ENCODE measurements at regions not wholly inside any gene's neighbourhood (a gene's known extent, or its start where the extent isn't known, plus 50 kb on each side); places are given as distances from the start of the nearest gene placed in this dataset.

GRCh38 chr13:109599901-109600657 lies 186.3 kb downstream of the IRS2 start:
- no peak overlapping the region for H3K4me3 Mint-ChIP-seq
- H3K27ac ChIP-seq (ENCODE audit: low read depth, low read length): no peak overlapping the region
- CTCF ChIA-PET (ENCODE audit: partially characterized antibody): interaction anchor here (3.4 kb wide), 1 partner anchor 10 kb away, joined by 10 read pairs; no protein-coding TSS in a partner anchor
- POLR2A ChIA-PET (ENCODE audit: partially characterized antibody): no interaction called here
- no peaks in the 10 kb centered on the region for H3K27me3 ChIP-seq (ENCODE audit: insufficient read depth, low read length)
- peaks cover 0 to 12% of the 10 kb centered on the region in 2 donors for H3K27me3 Mint-ChIP-seq
- no peaks in the 10 kb centered on the region for H3K36me3 Mint-ChIP-seq
- no peak overlapping the region for H3K4me3 ChIP-seq (ENCODE audit: low read length in 2 of 2)
- H3K27ac Mint-ChIP-seq: no peak overlapping the region
- H3K9me3 Mint-ChIP-seq: peaks cover 0 to 3% (median 0%) of the 10 kb centered on the region in 8 donors
- intact Hi-C loops (cut with micrococcal nuclease): no loop called here
- DNase-seq: no peak
- H3K4me1 ChIP-seq (ENCODE audit: insufficient read depth, low read length): no peaks in the 10 kb centered on the region
- no peaks in the 10 kb centered on the region for H3K9me3 ChIP-seq (ENCODE audit: control insufficient read depth in 1 of 2, low read length in 2 of 2)
- no peaks in the 10 kb centered on the region for H3K36me3 ChIP-seq (ENCODE audit: insufficient read depth, low read length)
- no peaks in the 10 kb centered on the region for H3K4me1 Mint-ChIP-seq

GRCh38 chr13:109595471-109595870 lies 190.9 kb downstream of the IRS2 start:
- Histone ChIP-seq H3K4me3 (ENCODE audit: low read length in 2 of 2) (no peak overlapping the region), H3K27ac (ENCODE audit: low read depth, low read length) (no peak overlapping the region), H3K36me3 (ENCODE audit: insufficient read depth, low read length) (no peaks in the 10 kb centered on the region), H3K9me3 (ENCODE audit: control insufficient read depth in 1 of 2, low read length in 2 of 2) (no peaks in the 10 kb centered on the region), H3K4me1 (ENCODE audit: insufficient read depth, low read length) (no peaks in the 10 kb centered on the region), H3K27me3 (ENCODE audit: insufficient read depth, low read length) (no peaks in the 10 kb centered on the region)
- no peaks in the 10 kb centered on the region for H3K9me3 Mint-ChIP-seq
- no peak for DNase-seq
- no peak overlapping the region for H3K27ac Mint-ChIP-seq
- POLR2A ChIA-PET (ENCODE audit: partially characterized antibody): no interaction called here
- H3K4me1 Mint-ChIP-seq: no peaks in the 10 kb centered on the region
- H3K36me3 Mint-ChIP-seq: no peaks in the 10 kb centered on the region
- intact Hi-C loops (cut with micrococcal nuclease): no loop called here
- H3K4me3 Mint-ChIP-seq: no peak overlapping the region
- CTCF ChIA-PET (ENCODE audit: partially characterized antibody): interaction anchor here (0.7 kb wide), 1 partner anchor 15 kb away, joined by 3 read pairs; no protein-coding TSS in a partner anchor
- H3K27me3 Mint-ChIP-seq: peaks cover 2 to 10% of the 10 kb centered on the region in 2 donors

- ChIA-PET CTCF (ENCODE audit: partially characterized antibody) (no interaction called here), POLR2A (ENCODE audit: partially characterized antibody) (no interaction called here)
- no peaks in the 10 kb centered on the region for H3K9me3 Mint-ChIP-seq
- Histone ChIP-seq H3K9me3 (ENCODE audit: control insufficient read depth in 1 of 2, low read length in 2 of 2) (no peaks in the 10 kb centered on the region), H3K4me3 (ENCODE audit: low read length in 2 of 2) (no peak overlapping the region), H3K4me1 (ENCODE audit: insufficient read depth, low read length) (no peaks in the 10 kb centered on the region), H3K27ac (ENCODE audit: low read depth, low read length) (no peak overlapping the region), H3K36me3 (ENCODE audit: insufficient read depth, low read length) (no peaks in the 10 kb centered on the region), H3K27me3 (ENCODE audit: insufficient read depth, low read length) (no peaks in the 10 kb centered on the region)
- peaks cover 8 to 10% of the 10 kb centered on the region in 2 donors for H3K27me3 Mint-ChIP-seq
- H3K4me3 Mint-ChIP-seq: no peak overlapping the region
- no peak overlapping the region for H3K27ac Mint-ChIP-seq
- H3K36me3 Mint-ChIP-seq: no peaks in the 10 kb centered on the region
- DNase-seq: no peak
- intact Hi-C loops (cut with micrococcal nuclease): no loop called here
- no peaks in the 10 kb centered on the region for H3K4me1 Mint-ChIP-seq
Measured at GRCh38 chr13:109593230-109593629, 193.2 kb downstream of the IRS2 start.

- intact Hi-C loops (cut with micrococcal nuclease): no loop called here
- Histone ChIP-seq H3K4me1 (ENCODE audit: insufficient read depth, low read length) (no peaks in the 10 kb centered on the region), H3K27ac (ENCODE audit: low read depth, low read length) (no peak overlapping the region), H3K9me3 (ENCODE audit: control insufficient read depth in 1 of 2, low read length in 2 of 2) (no peaks in the 10 kb centered on the region), H3K4me3 (ENCODE audit: low read length in 2 of 2) (no peak overlapping the region), H3K27me3 (ENCODE audit: insufficient read depth, low read length) (no peaks in the 10 kb centered on the region), H3K36me3 (ENCODE audit: insufficient read depth, low read length) (no peaks in the 10 kb centered on the region)
- Mint-ChIP-seq H3K9me3 (no peaks in the 10 kb centered on the region), H3K36me3 (no peaks in the 10 kb centered on the region), H3K27me3 (peaks cover 6 to 8% of the 10 kb centered on the region in 2 donors), H3K4me1 (no peaks in the 10 kb centered on the region), H3K27ac (no peak overlapping the region), H3K4me3 (no peak overlapping the region)
- POLR2A ChIA-PET (ENCODE audit: partially characterized antibody): no interaction called here
- DNase-seq: no peak
- CTCF ChIA-PET (ENCODE audit: partially characterized antibody): no interaction called here
Measured at GRCh38 chr13:109592770-109593169, 193.6 kb downstream of the IRS2 start.

GRCh38 chr13:109587689-109588088 lies 198.7 kb downstream of the IRS2 start:
- no peak for DNase-seq
- POLR2A ChIA-PET (ENCODE audit: partially characterized antibody): no interaction called here
- Histone ChIP-seq H3K4me1 (ENCODE audit: insufficient read depth, low read length) (no peaks in the 10 kb centered on the region), H3K27ac (ENCODE audit: low read depth, low read length) (no peak overlapping the region), H3K4me3 (ENCODE audit: low read length in 2 of 2) (no peak overlapping the region), H3K36me3 (ENCODE audit: insufficient read depth, low read length) (no peaks in the 10 kb centered on the region), H3K9me3 (ENCODE audit: control insufficient read depth in 1 of 2, low read length in 2 of 2) (no peaks in the 10 kb centered on the region), H3K27me3 (ENCODE audit: insufficient read depth, low read length) (no peaks in the 10 kb centered on the region)
- Mint-ChIP-seq H3K4me1 (no peaks in the 10 kb centered on the region), H3K27me3 (peaks cover 4 to 10% of the 10 kb centered on the region in 2 donors), H3K36me3 (no peaks in the 10 kb centered on the region), H3K27ac (no peak overlapping the region), H3K4me3 (no peak overlapping the region), H3K9me3 (no peaks in the 10 kb centered on the region)
- intact Hi-C loops (cut with micrococcal nuclease): no loop called here
- CTCF ChIA-PET (ENCODE audit: partially characterized antibody): no interaction called here

- Histone ChIP-seq H3K36me3 (ENCODE audit: insufficient read depth, low read length) (no peaks in the 10 kb centered on the region), H3K9me3 (ENCODE audit: control insufficient read depth in 1 of 2, low read length in 2 of 2) (no peaks in the 10 kb centered on the region), H3K4me1 (ENCODE audit: insufficient read depth, low read length) (no peaks in the 10 kb centered on the region), H3K27ac (ENCODE audit: low read depth, low read length) (no peak overlapping the region), H3K4me3 (ENCODE audit: low read length in 2 of 2) (no peak overlapping the region), H3K27me3 (ENCODE audit: insufficient read depth, low read length) (no peaks in the 10 kb centered on the region)
- ChIA-PET POLR2A (ENCODE audit: partially characterized antibody) (no interaction called here), CTCF (ENCODE audit: partially characterized antibody) (no interaction called here)
- intact Hi-C loops (cut with micrococcal nuclease): no loop called here
- Mint-ChIP-seq H3K36me3 (no peaks in the 10 kb centered on the region), H3K27me3 (peaks cover 5 to 11% of the 10 kb centered on the region in 2 donors), H3K27ac (no peak overlapping the region), H3K9me3 (peaks cover 0 to 2% (median 0%) of the 10 kb centered on the region in 8 donors), H3K4me3 (no peak overlapping the region), H3K4me1 (no peaks in the 10 kb centered on the region)
- DNase-seq: no peak
Measured at GRCh38 chr13:109586509-109587346, 199.7 kb downstream of the IRS2 start.

- CTCF ChIA-PET (ENCODE audit: partially characterized antibody): no interaction called here
- no peak overlapping the region for H3K27ac Mint-ChIP-seq
- no peak overlapping the region for H3K4me3 Mint-ChIP-seq
Measured at GRCh38 chr13:109584844-109585361, 201.5 kb downstream of the IRS2 start.

More at GRCh38 chr13:109584844-109585361, 201.5 kb downstream of the IRS2 start:
- H3K9me3 ChIP-seq (ENCODE audit: control insufficient read depth in 1 of 2, low read length in 2 of 2): no peaks in the 10 kb centered on the region
- no peak overlapping the region for H3K4me3 ChIP-seq (ENCODE audit: low read length in 2 of 2)
- no peak overlapping the region for H3K27ac ChIP-seq (ENCODE audit: low read depth, low read length)
- Mint-ChIP-seq H3K9me3 (peaks cover 0 to 2% (median 0%) of the 10 kb centered on the region in 8 donors), H3K27me3 (peaks cover 5 to 11% of the 10 kb centered on the region in 2 donors), H3K4me1 (no peaks in the 10 kb centered on the region), H3K36me3 (no peaks in the 10 kb centered on the region)
- intact Hi-C loops (cut with micrococcal nuclease): no loop called here
- H3K27me3 ChIP-seq (ENCODE audit: insufficient read depth, low read length): no peaks in the 10 kb centered on the region
- no peaks in the 10 kb centered on the region for H3K36me3 ChIP-seq (ENCODE audit: insufficient read depth, low read length)
- no peak for DNase-seq
- POLR2A ChIA-PET (ENCODE audit: partially characterized antibody): no interaction called here
- H3K4me1 ChIP-seq (ENCODE audit: insufficient read depth, low read length): no peaks in the 10 kb centered on the region

Measured in CD4-positive, alpha-beta memory T cell (primary cell).